GM12892 (cell line): ENCODE measurements at regions not wholly inside any gene's neighbourhood (a gene's known extent, or its start where the extent isn't known, plus 50 kb on each side); places are given as distances from the start of the nearest gene placed in this dataset.

Experiments
- POLR2A ChIP-seq: IDR thresholded peaks from 2 replicates; pipeline ENCODE4 v1.6.1; 2011; ENCODE audit warnings: low read depth, low read length, control low read depth
- TAF1 ChIP-seq: IDR thresholded peaks from 2 replicates; pipeline ENCODE4 v1.6.1; 2011; ENCODE audit warnings: low read depth, mild to moderate bottlenecking, control low read depth, low read length, borderline replicate concordance

- no peak for TF ChIP-seq POLR2A
- TF ChIP-seq TAF1: no peak
Observed at GRCh38 chr10:42351745-42352144, 286.6 kb downstream of the ZNF33B start.
